Testis (tissue), 2 donors: ENCODE measurements at regions not wholly inside any gene's neighbourhood (a gene's known extent, or its start where the extent isn't known, plus 50 kb on each side); places are given as distances from the start of the nearest gene placed in this dataset.

Experiments used
- POLR2A ChIP-seq: fragments of 450-650 bp; IDR thresholded peaks from one replicate; pipeline ENCODE4 v1.6.1; 2017; ENCODE audit warnings: antibody characterized with exemption, mild to moderate bottlenecking, moderate library complexity
- TF ChIP-seq, protein P1 (sequence below), 3 experiments: fragments of 450-650 bp in 2 of 3; fragments of 200-600 bp in 1 of 3; sonication (generic) in 1 of 3; IDR thresholded peaks; one replicate each; pipeline ENCODE4 v1.5.1; 2016 to 2019; ENCODE audit warnings: antibody characterized with exemption in 3 of 3, mild to moderate bottlenecking in 2 of 3, moderate library complexity in 1 of 3

GRCh38 chr6:91453224-91453878 lies 866.5 kb upstream of the MAP3K7 start:
- TF ChIP-seq, protein P1, sequence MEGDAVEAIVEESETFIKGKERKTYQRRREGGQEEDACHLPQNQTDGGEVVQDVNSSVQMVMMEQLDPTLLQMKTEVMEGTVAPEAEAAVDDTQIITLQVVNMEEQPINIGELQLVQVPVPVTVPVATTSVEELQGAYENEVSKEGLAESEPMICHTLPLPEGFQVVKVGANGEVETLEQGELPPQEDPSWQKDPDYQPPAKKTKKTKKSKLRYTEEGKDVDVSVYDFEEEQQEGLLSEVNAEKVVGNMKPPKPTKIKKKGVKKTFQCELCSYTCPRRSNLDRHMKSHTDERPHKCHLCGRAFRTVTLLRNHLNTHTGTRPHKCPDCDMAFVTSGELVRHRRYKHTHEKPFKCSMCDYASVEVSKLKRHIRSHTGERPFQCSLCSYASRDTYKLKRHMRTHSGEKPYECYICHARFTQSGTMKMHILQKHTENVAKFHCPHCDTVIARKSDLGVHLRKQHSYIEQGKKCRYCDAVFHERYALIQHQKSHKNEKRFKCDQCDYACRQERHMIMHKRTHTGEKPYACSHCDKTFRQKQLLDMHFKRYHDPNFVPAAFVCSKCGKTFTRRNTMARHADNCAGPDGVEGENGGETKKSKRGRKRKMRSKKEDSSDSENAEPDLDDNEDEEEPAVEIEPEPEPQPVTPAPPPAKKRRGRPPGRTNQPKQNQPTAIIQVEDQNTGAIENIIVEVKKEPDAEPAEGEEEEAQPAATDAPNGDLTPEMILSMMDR (IDR thresholded peaks at IDR 0.05), result no peak
- TF ChIP-seq POLR2A, result no peak
